H1 (cell line): ENCODE measurements at regions not wholly inside any gene's neighbourhood (a gene's known extent, or its start where the extent isn't known, plus 50 kb on each side); places are given as distances from the start of the nearest gene placed in this dataset.

Experiments used
- CTCF ChIA-PET: fragments of 300-600 bp; sonication (Branson Sonifier 250); formaldehyde crosslinking; loops from one replicate; lab custom pipeline; 2021; ENCODE audit not compliant: partially characterized antibody; lab: Charles Lee
- POLR2A ChIA-PET: fragments of 300-600 bp; sonication (Branson Sonifier 250); formaldehyde crosslinking; loops from one replicate; lab custom pipeline; 2021; ENCODE audit warnings: inconsistent platforms; ENCODE audit not compliant: partially characterized antibody; lab: Charles Lee
- DNase-seq, 2 experiments: peaks; one replicate each; pipeline versions ENCODE4 v3.0.0 to v3.0.0-alpha.2; 2010 to 2022; ENCODE audit warnings: low spot score in 2 of 2, low read depth in 1 of 2, mixed read lengths in 1 of 2
- FAIRE-seq: peaks from 2 replicates; lab custom pipeline; 2011; peaks lifted over from hg19 to GRCh38; lab: Jason Lieb, UNC
- H2AFZ ChIP-seq: 2 replicates; pipeline ENCODE4 v1.8.1; 2012; ENCODE audit warnings: low read length, inconsistent platforms
- H2AK5ac ChIP-seq: 2 replicates; pipeline ENCODE4 v1.6.1; 2013; ENCODE audit warnings: low read depth, low read length
- H2BK120ac ChIP-seq: replicated peaks from 2 replicates; pipeline ENCODE3; 2013; ENCODE audit warnings: low read depth, low read length, inconsistent platforms
- H2BK12ac ChIP-seq: 2 replicates; pipeline ENCODE4 v1.6.1; 2013; ENCODE audit warnings: low read depth, low read length
- H2BK15ac ChIP-seq: 2 replicates; pipeline ENCODE4 v1.6.1; 2013; ENCODE audit warnings: low read length
- H2BK20ac ChIP-seq: 2 replicates; pipeline ENCODE4 v1.6.1; 2013; ENCODE audit warnings: low read length
- H2BK5ac ChIP-seq: 2 replicates; pipeline ENCODE4 v1.6.1; 2013; ENCODE audit warnings: low read depth, low read length
- H3K14ac ChIP-seq: 2 replicates; pipeline ENCODE4 v1.6.1; 2013; ENCODE audit warnings: inconsistent platforms; ENCODE audit not compliant: insufficient read length
- H3K18ac ChIP-seq: 2 replicates; pipeline ENCODE4 v1.6.1; 2013; ENCODE audit warnings: low read length; ENCODE audit errors: extremely low read depth
- H3K23ac ChIP-seq: 2 replicates; pipeline ENCODE4 v1.6.1; 2013; ENCODE audit warnings: inconsistent platforms; ENCODE audit not compliant: insufficient read length
- H3K23me2 ChIP-seq: 2 replicates; pipeline ENCODE4 v1.6.1; 2013; ENCODE audit warnings: low read depth, low read length
- H3K27ac ChIP-seq: 2 replicates; pipeline ENCODE4 v1.6.1; 2011; ENCODE audit warnings: low read depth, low read length, inconsistent platforms
- H3K27me3 ChIP-seq, 4 experiments: replicated peaks in 1 of 4; 1 replicate in 1 of 4; 2 replicates in 3 of 4; pipeline versions ENCODE4 v1.6.1 to v1.8.1; 2011 to 2013; ENCODE audit warnings: low read length in 3 of 4, mild to moderate bottlenecking in 3 of 4, inconsistent platforms in 2 of 4, mixed read lengths in 2 of 4, moderate library complexity in 1 of 4; ENCODE audit not compliant: control insufficient read depth in 3 of 4, insufficient read depth in 3 of 4; ENCODE audit errors: extremely low read depth in 1 of 4
- H3K36me3 ChIP-seq, 4 experiments: 2 replicates each; pipeline versions ENCODE4 v1.6.1 to v1.8.1; 2011 to 2013; ENCODE audit warnings: mild to moderate bottlenecking in 4 of 4, low read length in 3 of 4, moderate library complexity in 2 of 4, control low read depth in 1 of 4, inconsistent platforms in 1 of 4; ENCODE audit not compliant: insufficient read depth in 4 of 4, control insufficient read depth in 2 of 4
- H3K4ac ChIP-seq: replicated peaks from 2 replicates; pipeline ENCODE3; 2013; ENCODE audit warnings: low read length, low read depth, mixed read lengths, inconsistent platforms; ENCODE audit not compliant: insufficient read length
- H3K4me1 ChIP-seq, 4 experiments: replicated peaks in 1 of 4; 1 replicate in 1 of 4; 2 replicates in 3 of 4; pipeline versions ENCODE4 v1.6.1 to v1.8.1; 2011 to 2013; ENCODE audit warnings: low read length in 3 of 4, inconsistent platforms in 2 of 4, mixed read lengths in 1 of 4; ENCODE audit not compliant: insufficient read depth in 4 of 4, control insufficient read depth in 3 of 4
- H3K4me2 ChIP-seq, 2 experiments: 2 replicates each; pipeline versions ENCODE4 v1.6.1 to v1.8.1; 2011 to 2013; ENCODE audit warnings: low read depth in 2 of 2, low read length in 2 of 2, control low read depth in 1 of 2, inconsistent platforms in 1 of 2, mild to moderate bottlenecking in 1 of 2; ENCODE audit not compliant: insufficient read depth in 1 of 2
- H3K4me3 ChIP-seq, 4 experiments: fragments of 200-600, 300-600 bp in 1 of 4; sonication (generic), shearing (Covaris generic), sonication (Bioruptor Twin) in 1 of 4; 2 replicates each; pipeline versions ENCODE4 v1.5.1 to v1.8.1; 2011 to 2016; ENCODE audit warnings: low read length in 4 of 4, low read depth in 3 of 4, control low read depth in 2 of 4, inconsistent platforms in 2 of 4, mild to moderate bottlenecking in 2 of 4, mixed read lengths in 1 of 4, moderate library complexity in 1 of 4; ENCODE audit not compliant: insufficient read depth in 2 of 4; ENCODE audit errors: extremely low read depth in 1 of 4
- H3K56ac ChIP-seq: replicated peaks from 2 replicates; pipeline ENCODE3; 2013; ENCODE audit warnings: low read depth, mild to moderate bottlenecking, mixed read lengths, low read length, inconsistent platforms; ENCODE audit not compliant: insufficient read length
- H3K79me1 ChIP-seq: 2 replicates; pipeline ENCODE4 v1.6.1; 2013; ENCODE audit warnings: low read depth, low read length, control low read depth
- H3K79me2 ChIP-seq, 2 experiments: 2 replicates each; pipeline versions ENCODE4 v1.6.1 to v1.8.1; 2012 to 2013; ENCODE audit warnings: low read length in 2 of 2, mild to moderate bottlenecking in 2 of 2, inconsistent platforms in 1 of 2; ENCODE audit not compliant: insufficient read depth in 2 of 2, control insufficient read depth in 1 of 2
- H3K9ac ChIP-seq, 4 experiments: replicated peaks in 1 of 4; 1 replicate in 1 of 4; 2 replicates in 3 of 4; pipeline versions ENCODE4 v1.6.1 to v1.8.1; 2011 to 2013; ENCODE audit warnings: low read depth in 3 of 4, low read length in 3 of 4, control low read depth in 2 of 4, mild to moderate bottlenecking in 2 of 4, moderate library complexity in 2 of 4, inconsistent platforms in 1 of 4; ENCODE audit errors: extremely low read depth in 1 of 4
- H3K9me3 ChIP-seq, 2 experiments: 2 replicates each; pipeline versions ENCODE4 v1.6.1 to v1.8.1; 2012 to 2013; ENCODE audit warnings: mild to moderate bottlenecking in 2 of 2, moderate library complexity in 2 of 2, control low read depth in 1 of 2, inconsistent platforms in 1 of 2, low read depth in 1 of 2, low read length in 1 of 2, mixed read lengths in 1 of 2; ENCODE audit not compliant: insufficient read depth in 2 of 2
- H4K20me1 ChIP-seq, 2 experiments: replicated peaks in 1 of 2; 2 replicates each; pipeline versions ENCODE3 to v1.8.1; 2011 to 2013; ENCODE audit warnings: inconsistent platforms in 2 of 2, low read length in 2 of 2, mild to moderate bottlenecking in 1 of 2; ENCODE audit not compliant: insufficient read depth in 2 of 2, control insufficient read depth in 1 of 2
- H4K5ac ChIP-seq: 2 replicates; pipeline ENCODE4 v1.6.1; 2013; ENCODE audit warnings: low read length, low read depth, mixed read lengths, inconsistent platforms; ENCODE audit not compliant: insufficient read length
- H4K8ac ChIP-seq: 2 replicates; pipeline ENCODE4 v1.8.0; 2013; ENCODE audit warnings: mild to moderate bottlenecking, moderate library complexity, low read length, inconsistent platforms; ENCODE audit not compliant: insufficient read depth; ENCODE audit errors: extremely low read depth
- H4K91ac ChIP-seq: replicated peaks from 2 replicates; pipeline ENCODE3; 2013; ENCODE audit warnings: low read length, mixed read lengths, inconsistent platforms; ENCODE audit not compliant: insufficient read length
- ATF2 ChIP-seq: IDR thresholded peaks from 2 replicates; pipeline ENCODE4 v1.6.1; 2012; ENCODE audit warnings: low read length, inconsistent platforms
- BCL11A ChIP-seq, 2 experiments: IDR thresholded peaks; one replicate each; pipeline ENCODE4 v1.6.1; 2011; ENCODE audit warnings: low read depth in 2 of 2, low read length in 2 of 2, mild to moderate bottlenecking in 2 of 2
- EGR1 ChIP-seq: IDR thresholded peaks from 2 replicates; pipeline ENCODE4 v1.6.1; 2011; ENCODE audit warnings: low read depth, low read length, borderline replicate concordance
- TBP ChIP-seq: IDR thresholded peaks from 2 replicates; pipeline ENCODE4 v1.6.1; 2011; ENCODE audit warnings: low read depth, low read length, improper control_type of control experiment
- TEAD4 ChIP-seq: IDR thresholded peaks from 2 replicates; pipeline ENCODE4 v1.6.1; 2012; ENCODE audit warnings: low read depth, low read length, inconsistent platforms, mixed read lengths
- WGBS, 2 experiments: shearing (Covaris generic) in 1 of 2; methylation state at CpG; one replicate each; pipeline versions ENCODE4 v1.1.6 to v1.1.7; 2013 to 2015; ENCODE audit warnings: low lambda C conversion rate in 2 of 2, mixed read lengths in 2 of 2, inconsistent platforms in 1 of 2, low coverage in 1 of 2, missing lambda C conversion rate in 1 of 2; ENCODE audit not compliant: insufficient replicate concordance in 2 of 2, insufficient coverage in 1 of 2, insufficient read length in 1 of 2; ENCODE audit errors: extremely low coverage in 1 of 2, missing lambda C conversion rate in 1 of 2; 5-methylcytosine and 5-hydroxymethylcytosine counted together

GRCh38 chr2:129548880-129549279, 430.6 kb upstream of the RAB6C start:
- Histone ChIP-seq H4K8ac (no peak overlapping the region), H3K14ac (no peak overlapping the region), H3K23me2 (no peaks in the 10 kb centered on the region), H2BK12ac (no peak overlapping the region), H3K18ac (no peak overlapping the region), H2AK5ac (no peak overlapping the region), H3K9ac (no peak overlapping the region), H3K56ac (no peak overlapping the region), H4K5ac (no peak overlapping the region), H4K91ac (no peak overlapping the region), H3K27ac (no peak overlapping the region), H3K36me3 (no peaks in the 10 kb centered on the region), H3K4me1 (peaks cover 0 to 2% (median under 1%) of the 10 kb centered on the region in 4 experiments; a peak in 3 of 7 replicates), H3K4me3 (no peak overlapping the region), H3K23ac (no peak overlapping the region), H3K79me1 (no peaks in the 10 kb centered on the region), H2BK15ac (no peak overlapping the region), H2AFZ (no peak overlapping the region), H2BK20ac (no peak overlapping the region), H2BK5ac (no peak overlapping the region), H3K27me3 (no peaks in the 10 kb centered on the region), H3K79me2 (no peaks in the 10 kb centered on the region), H3K4me2 (no peak overlapping the region), H2BK120ac (no peak overlapping the region), H3K4ac (no peak overlapping the region), H3K9me3 (peaks cover under 1 to 8% of the 10 kb centered on the region in 2 experiments; a peak in 1 of 4 replicates), H4K20me1 (no peaks in the 10 kb centered on the region)
- POLR2A ChIA-PET = no interaction called here
- CTCF ChIA-PET = interaction anchor here (1.1 to 1.6 kb wide), 3 partner anchors 11 to 374 kb away, joined by 3 to 6 read pairs (median 3); no protein-coding TSS in a partner anchor
- 85% methylated on average over 3 of the region's 3 CpGs; no CpG with 5 or more reads in 1 of the 2 experiments for WGBS, 2 experiments
- FAIRE-seq (no peak), DNase-seq (no peak)
- no peak for TF ChIP-seq EGR1
- no peak for TF ChIP-seq TBP
- TF ChIP-seq BCL11A (IDR thresholded peaks at IDR 0.05; ENCODE audit: low read depth in 2 of 2, low read length in 2 of 2) = no peak
- no peak for TF ChIP-seq ATF2
- no peak for TF ChIP-seq TEAD4
